Keratinocyte (primary cell): ENCODE measurements at regions not wholly inside any gene's neighbourhood (a gene's known extent, or its start where the extent isn't known, plus 50 kb on each side); places are given as distances from the start of the nearest gene placed in this dataset.

Experiments used
- DNase-seq: peaks from one replicate; pipeline ENCODE4 v3.0.0-alpha.2; 2011; ENCODE audit warnings: low read depth, missing footprints, low spot score
- FAIRE-seq: peaks from 2 replicates; lab custom pipeline; 2011; peaks lifted over from hg19 to GRCh38; lab: Jason Lieb, UNC
- H2AFZ ChIP-seq: 2 replicates; pipeline ENCODE4 v1.6.0; 2012; ENCODE audit warnings: low read length, control low read depth, inconsistent platforms; ENCODE audit not compliant: control insufficient read depth
- H3K27ac ChIP-seq: 2 replicates; pipeline ENCODE4 v1.5.1; 2011; ENCODE audit warnings: low read length; ENCODE audit not compliant: control insufficient read depth, insufficient read depth
- H3K27me3 ChIP-seq: 3 replicates; pipeline ENCODE4 v1.6.0; 2011; ENCODE audit warnings: low read length; ENCODE audit not compliant: control insufficient read depth, insufficient read depth; ENCODE audit errors: extremely low read depth
- H3K36me3 ChIP-seq, 2 experiments: 2 replicates in 1 of 2; 3 replicates in 1 of 2; pipeline ENCODE4 v1.5.1; 2011; ENCODE audit warnings: low read length in 2 of 2, mild to moderate bottlenecking in 1 of 2; ENCODE audit not compliant: control insufficient read depth in 2 of 2, insufficient read depth in 2 of 2; ENCODE audit errors: extremely low read depth in 1 of 2
- H3K4me1 ChIP-seq: 3 replicates; pipeline ENCODE4 v1.5.1; 2011; ENCODE audit warnings: low read length; ENCODE audit not compliant: control insufficient read depth, insufficient read depth; ENCODE audit errors: extremely low read depth
- H3K4me2 ChIP-seq: 3 replicates; pipeline ENCODE4 v1.6.0; 2011; ENCODE audit warnings: low read depth, low read length; ENCODE audit not compliant: control insufficient read depth, insufficient read depth; ENCODE audit errors: extremely low read depth
- H3K4me3 ChIP-seq, 3 experiments: fragments of 200-600 bp in 1 of 3; sonication (generic) in 1 of 3; 2 replicates in 2 of 3; 3 replicates in 1 of 3; pipeline ENCODE4 v1.5.1; 2011 to 2016; ENCODE audit warnings: low read length in 3 of 3, mild to moderate bottlenecking in 3 of 3, control low read depth in 2 of 3, inconsistent platforms in 1 of 3, low read depth in 1 of 3, mixed read lengths in 1 of 3, mixed run types in 1 of 3, moderate library complexity in 1 of 3; ENCODE audit not compliant: control insufficient read depth in 2 of 3, insufficient read depth in 2 of 3; ENCODE audit errors: extremely low read depth in 1 of 3
- H3K79me2 ChIP-seq: 2 replicates; pipeline ENCODE4 v1.6.0; 2012; ENCODE audit warnings: low read length; ENCODE audit not compliant: control insufficient read depth, insufficient read depth
- H3K9ac ChIP-seq: 3 replicates; pipeline ENCODE4 v1.6.0; 2011; ENCODE audit warnings: low read length; ENCODE audit not compliant: control insufficient read depth, insufficient read depth; ENCODE audit errors: extremely low read depth
- H3K9me1 ChIP-seq: 3 replicates; pipeline ENCODE4 v1.6.0; 2011; ENCODE audit warnings: low read length; ENCODE audit not compliant: control insufficient read depth, insufficient read depth; ENCODE audit errors: extremely low read depth
- H3K9me3 ChIP-seq: 2 replicates; pipeline ENCODE4 v1.5.1; 2012; ENCODE audit warnings: low read depth, low read length; ENCODE audit not compliant: control insufficient read depth
- H4K20me1 ChIP-seq: 3 replicates; pipeline ENCODE4 v1.6.0; 2011; ENCODE audit warnings: low read length; ENCODE audit not compliant: control insufficient read depth, insufficient read depth; ENCODE audit errors: extremely low read depth
- CTCF ChIP-seq, 3 experiments: IDR thresholded peaks in 1 of 3; conservative IDR thresholded peaks in 1 of 3; optimal IDR thresholded peaks in 1 of 3; 2 replicates in 2 of 3; 3 replicates in 1 of 3; pipeline versions ENCODE3 to v1.5.1; 2011; ENCODE audit warnings: low read length in 3 of 3, mild to moderate bottlenecking in 3 of 3, moderate library complexity in 2 of 3, control low read depth in 1 of 3, inconsistent platforms in 1 of 3; ENCODE audit not compliant: insufficient read depth in 2 of 3; ENCODE audit errors: extremely low read depth in 1 of 3
- EZH2 ChIP-seq: IDR thresholded peaks from one replicate; pipeline ENCODE4 v1.6.1; 2012; ENCODE audit warnings: inconsistent platforms, mild to moderate bottlenecking, low read length, moderate library complexity
- dilution Hi-C: fragments of 300-500 bp; cut with MboI; formaldehyde crosslinking; loops from one replicate; pipeline ENCODE4 v1.7.0; 2020; ENCODE audit warnings: low sequenced_read_pairs; ENCODE audit not compliant: extremely low pct_ligation_motif_present

GRCh38 chr11:69562816-69563215, 78.1 kb upstream of the CCND1 start:
- dilution Hi-C loops: no loop called here
- H3K9ac ChIP-seq: no peak overlapping the region
- DNase-seq: no peak
- H3K27ac ChIP-seq: no peak overlapping the region
- no peaks in the 10 kb centered on the region for H3K4me1 ChIP-seq
- H4K20me1 ChIP-seq: no peaks in the 10 kb centered on the region
- H3K9me3 ChIP-seq: no peaks in the 10 kb centered on the region
- no peaks in the 10 kb centered on the region for H3K9me1 ChIP-seq
- H3K27me3 ChIP-seq: peaks cover under 1% of the 10 kb centered on the region
- no peak for FAIRE-seq
- no peak overlapping the region for H3K4me2 ChIP-seq
- H3K36me3 ChIP-seq: no peaks in the 10 kb centered on the region
- TF ChIP-seq EZH2 (no peak), CTCF (optimal IDR thresholded peaks at IDR 0.05 in 1 of 3, IDR thresholded peaks at IDR 0.05 in 1 of 3, conservative IDR thresholded peaks at IDR 0.05 in 1 of 3; ENCODE audit: extremely low read depth in 1 of 3, insufficient read depth in 2 of 3, low read length in 3 of 3) (no peak)
- H3K4me3 ChIP-seq: no peak overlapping the region
- H2AFZ ChIP-seq: no peak overlapping the region
- no peaks in the 10 kb centered on the region for H3K79me2 ChIP-seq

- no peaks in the 10 kb centered on the region for H3K9me3 ChIP-seq
- H3K9me1 ChIP-seq: no peaks in the 10 kb centered on the region
- H3K4me2 ChIP-seq: no peak overlapping the region
- H2AFZ ChIP-seq: no peak overlapping the region
- DNase-seq: no peak
- H3K36me3 ChIP-seq: no peaks in the 10 kb centered on the region
- TF ChIP-seq CTCF (optimal IDR thresholded peaks at IDR 0.05 in 1 of 3, IDR thresholded peaks at IDR 0.05 in 1 of 3, conservative IDR thresholded peaks at IDR 0.05 in 1 of 3; ENCODE audit: extremely low read depth in 1 of 3, insufficient read depth in 2 of 3, low read length in 3 of 3): no peak
- TF ChIP-seq EZH2: no peak
- H4K20me1 ChIP-seq: no peaks in the 10 kb centered on the region
- H3K9ac ChIP-seq: no peak overlapping the region
- no peak overlapping the region for H3K27ac ChIP-seq
- peaks cover 4% of the 10 kb centered on the region for H3K27me3 ChIP-seq
- FAIRE-seq: no peak
- no peak overlapping the region for H3K4me3 ChIP-seq
- H3K79me2 ChIP-seq: no peaks in the 10 kb centered on the region
- dilution Hi-C loops: no loop called here
- no peaks in the 10 kb centered on the region for H3K4me1 ChIP-seq
These were observed 77.7 kb upstream of the CCND1 start for GRCh38 chr11:69563306-69563705.
